ENCODE measurements at regions not wholly inside any gene's neighbourhood (a gene's known extent, or its start where the extent isn't known, plus 50 kb on each side); places are given as distances from the start of the nearest gene placed in this dataset.

- no peak for DNase-seq
These were observed 394.1 kb downstream of the BCAT1 start for GRCh38 chr12:24554612-24555295.

GRCh38 chr12:24553259-24553658, 395.6 kb downstream of the BCAT1 start:
- no peak for DNase-seq

- DNase-seq, result no peak
These were observed 397.6 kb downstream of the BCAT1 start for GRCh38 chr12:24551163-24551786.

GRCh38 chr12:24550609-24551008, 398.3 kb downstream of the BCAT1 start:
- no peak for DNase-seq

GRCh38 chr12:24546661-24547060, 402.2 kb downstream of the BCAT1 start:
- DNase-seq, result no peak

- no peak for DNase-seq
These were observed 402.8 kb downstream of the BCAT1 start for GRCh38 chr12:24546084-24546483.

GRCh38 chr12:24544368-24544767, 404.5 kb downstream of the BCAT1 start:
- no peak for DNase-seq

GRCh38 chr12:24541193-24541871, 407.6 kb downstream of the BCAT1 start:
- DNase-seq, result no peak

GRCh38 chr12:24539646-24540045, 409.3 kb downstream of the BCAT1 start:
- no peak for DNase-seq

GRCh38 chr12:24537083-24537860, 411.6 kb downstream of the BCAT1 start:
- no peak for DNase-seq

GRCh38 chr12:24535334-24536069, 413.4 kb downstream of the BCAT1 start:
- no peak for DNase-seq

- no peak for DNase-seq
These were observed 414.3 kb downstream of the BCAT1 start for GRCh38 chr12:24534622-24535021.

- no peak for DNase-seq
These were observed 415.1 kb downstream of the BCAT1 start for GRCh38 chr12:24533716-24534352.

GRCh38 chr12:24530689-24531088, 418.2 kb downstream of the BCAT1 start:
- DNase-seq, result no peak

- no peak for DNase-seq
These were observed 421.8 kb downstream of the BCAT1 start for GRCh38 chr12:24527102-24527501.

GRCh38 chr12:24522736-24523135, 426.2 kb downstream of the BCAT1 start:
- no peak for DNase-seq

GRCh38 chr12:24519759-24520158, 429.1 kb downstream of the BCAT1 start:
- no peak for DNase-seq

- no peak for DNase-seq
These were observed 431.9 kb downstream of the BCAT1 start for GRCh38 chr12:24517000-24517399.

- DNase-seq, result no peak
These were observed 438.2 kb downstream of the BCAT1 start for GRCh38 chr12:24510581-24511125.

- no peak for DNase-seq
These were observed 441.1 kb downstream of the BCAT1 start for GRCh38 chr12:24507827-24508226.

GRCh38 chr12:24505366-24506015, 443.4 kb downstream of the BCAT1 start:
- DNase-seq, result no peak

All from stimulated activated CD4-positive, alpha-beta T cell treated with anti-CD3 and anti-CD28 coated beads, Interleukin-2, amount 100 ng/mL, for 24 hours (primary cell).